Gastrocnemius medialis (tissue), 4 donors: ENCODE measurements at regions not wholly inside any gene's neighbourhood (a gene's known extent, or its start where the extent isn't known, plus 50 kb on each side); places are given as distances from the start of the nearest gene placed in this dataset.

Experiments
- ATAC-seq, 2 donors: fragments of 150-250 bp; one replicate each; pipeline ENCODE4 v1.9.1; 2016
- DNase-seq, 2 donors: peaks; one replicate each; pipeline ENCODE4 v3.0.0-alpha.2; 2019
- H3K27ac ChIP-seq, 4 donors: fragments of 200-600 bp; sonication (generic); 1 replicate in 1 of 4; 2 replicates in 3 of 4; pipeline ENCODE4 v1.5.1; 2016 to 2018; ENCODE audit warnings: mild to moderate bottlenecking in 2 of 4, moderate library complexity in 1 of 4
- H3K27me3 ChIP-seq, 3 donors: fragments of 200-600 bp; sonication (generic) in 2 of 3; 1 replicate in 1 of 3; 2 replicates in 2 of 3; pipeline versions ENCODE4 v1.5.1 to v1.6.0; 2016 to 2019; ENCODE audit warnings: mild to moderate bottlenecking in 1 of 3, moderate library complexity in 1 of 3
- H3K36me3 ChIP-seq, 2 donors: fragments of 200-600 bp; sonication (generic) in 1 of 2; one replicate each; pipeline ENCODE4 v1.5.1; 2017 to 2018
- H3K4me1 ChIP-seq, 2 donors: fragments of 200-600 bp; sonication (generic) in 1 of 2; one replicate each; pipeline ENCODE4 v1.5.1; 2016 to 2017; ENCODE audit warnings: mild to moderate bottlenecking in 2 of 2
- H3K4me3 ChIP-seq, 4 donors: fragments of 200-600 bp; sonication (generic) in 3 of 4; 1 replicate in 1 of 4; 2 replicates in 3 of 4; pipeline ENCODE4 v1.5.1; 2016 to 2019; ENCODE audit warnings: mild to moderate bottlenecking in 2 of 4
- H3K9me3 ChIP-seq, 3 donors: fragments of 200-600 bp; sonication (generic) in 2 of 3; 1 replicate in 1 of 3; 2 replicates in 2 of 3; pipeline ENCODE4 v1.5.1; 2016 to 2019
- POLR2A ChIP-seq, 2 donors: fragments of 450-650 bp; IDR thresholded peaks; one replicate each; pipeline ENCODE4 v1.6.1; 2017; ENCODE audit warnings: antibody characterized with exemption in 2 of 2, mild to moderate bottlenecking in 2 of 2, moderate library complexity in 2 of 2
- in situ Hi-C, 4 donors: fragments of 200-750 bp; cut with MboI; loops; one replicate each; pipeline versions ENCODE4 v1.15.0 to v1.8.0; 2017; ENCODE audit warnings: low sequenced_read_pairs in 4 of 4
- intact Hi-C: fragments of 100-400 bp; cut with DNase I; formaldehyde crosslinking; loops from one replicate; pipeline ENCODE4 v1.15.1; 2023; ENCODE audit warnings: low total_unique reads
- TF ChIP-seq, protein P1 (sequence below), 5 experiments: fragments of 450-650 bp in 3 of 5; fragments of 200-600 bp in 2 of 5; sonication (generic) in 2 of 5; IDR thresholded peaks in 4 of 5; conservative IDR thresholded peaks in 1 of 5; 1 replicate in 4 of 5; 2 replicates in 1 of 5; pipeline ENCODE4 v1.5.1; 2016 to 2019; ENCODE audit warnings: antibody characterized with exemption in 5 of 5, mild to moderate bottlenecking in 3 of 5, moderate library complexity in 3 of 5

- Histone ChIP-seq H3K27me3 (no peaks in the 10 kb centered on the region), H3K27ac (no peak overlapping the region), H3K4me3 (no peak overlapping the region), H3K36me3 (no peaks in the 10 kb centered on the region), H3K4me1 (no peaks in the 10 kb centered on the region), H3K9me3 (no peaks in the 10 kb centered on the region)
- TF ChIP-seq, protein P1, sequence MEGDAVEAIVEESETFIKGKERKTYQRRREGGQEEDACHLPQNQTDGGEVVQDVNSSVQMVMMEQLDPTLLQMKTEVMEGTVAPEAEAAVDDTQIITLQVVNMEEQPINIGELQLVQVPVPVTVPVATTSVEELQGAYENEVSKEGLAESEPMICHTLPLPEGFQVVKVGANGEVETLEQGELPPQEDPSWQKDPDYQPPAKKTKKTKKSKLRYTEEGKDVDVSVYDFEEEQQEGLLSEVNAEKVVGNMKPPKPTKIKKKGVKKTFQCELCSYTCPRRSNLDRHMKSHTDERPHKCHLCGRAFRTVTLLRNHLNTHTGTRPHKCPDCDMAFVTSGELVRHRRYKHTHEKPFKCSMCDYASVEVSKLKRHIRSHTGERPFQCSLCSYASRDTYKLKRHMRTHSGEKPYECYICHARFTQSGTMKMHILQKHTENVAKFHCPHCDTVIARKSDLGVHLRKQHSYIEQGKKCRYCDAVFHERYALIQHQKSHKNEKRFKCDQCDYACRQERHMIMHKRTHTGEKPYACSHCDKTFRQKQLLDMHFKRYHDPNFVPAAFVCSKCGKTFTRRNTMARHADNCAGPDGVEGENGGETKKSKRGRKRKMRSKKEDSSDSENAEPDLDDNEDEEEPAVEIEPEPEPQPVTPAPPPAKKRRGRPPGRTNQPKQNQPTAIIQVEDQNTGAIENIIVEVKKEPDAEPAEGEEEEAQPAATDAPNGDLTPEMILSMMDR (IDR thresholded peaks at IDR 0.05 in 4 of 5, conservative IDR thresholded peaks at IDR 0.05 in 1 of 5), result no peak
- no peak for TF ChIP-seq POLR2A (IDR thresholded peaks at IDR 0.05)
- no peak for DNase-seq
- in situ Hi-C loops (loop anchor here in 3 of 4 donors (10.0 to 25.0 kb wide), 3 partner anchors 184 to 384 kb away; partner anchors contain the start of gene OPN5 (in 2 of the 3)), intact Hi-C loops (no loop called here)
- no peak for ATAC-seq
Measured at GRCh38 chr6:47403056-47403455, 74.5 kb upstream of the CD2AP start.

GRCh38 chr6:47403801-47404200, 73.8 kb upstream of the CD2AP start:
- in situ Hi-C loops (loop anchor here in 3 of 4 donors (10.0 to 25.0 kb wide), 3 partner anchors 184 to 384 kb away; partner anchors contain the start of gene OPN5 (in 2 of the 3)), intact Hi-C loops (no loop called here)
- H3K4me1 ChIP-seq, result no peaks in the 10 kb centered on the region
- DNase-seq, result no peak
- TF ChIP-seq, protein P1 (IDR thresholded peaks at IDR 0.05 in 4 of 5, conservative IDR thresholded peaks at IDR 0.05 in 1 of 5), result no peak
- no peak for TF ChIP-seq POLR2A (IDR thresholded peaks at IDR 0.05)
- no peak overlapping the region for H3K27ac ChIP-seq
- no peaks in the 10 kb centered on the region for H3K9me3 ChIP-seq
- no peak overlapping the region for H3K4me3 ChIP-seq
- H3K27me3 ChIP-seq, result no peaks in the 10 kb centered on the region
- no peak for ATAC-seq
- no peaks in the 10 kb centered on the region for H3K36me3 ChIP-seq

GRCh38 chr6:47404435-47404834, 73.2 kb upstream of the CD2AP start:
- H3K9me3 ChIP-seq, result no peaks in the 10 kb centered on the region
- no peaks in the 10 kb centered on the region for H3K4me1 ChIP-seq
- TF ChIP-seq, protein P1 (IDR thresholded peaks at IDR 0.05 in 4 of 5, conservative IDR thresholded peaks at IDR 0.05 in 1 of 5), result no peak

GRCh38 chr6:47405273-47405672, 72.3 kb upstream of the CD2AP start:
- intact Hi-C loops (no loop called here), in situ Hi-C loops (loop anchor here in 3 of 4 donors (10.0 to 25.0 kb wide), 3 partner anchors 182 to 382 kb away; partner anchors contain the start of gene OPN5 (in 2 of the 3))
- H3K36me3 ChIP-seq, result no peaks in the 10 kb centered on the region
- no peak overlapping the region for H3K27ac ChIP-seq
- no peaks in the 10 kb centered on the region for H3K27me3 ChIP-seq
- no peak for TF ChIP-seq POLR2A (IDR thresholded peaks at IDR 0.05)
- TF ChIP-seq, protein P1 (IDR thresholded peaks at IDR 0.05 in 4 of 5, conservative IDR thresholded peaks at IDR 0.05 in 1 of 5), result no peak
- ATAC-seq (no peak), DNase-seq (no peak)
- no peak overlapping the region for H3K4me3 ChIP-seq
- no peaks in the 10 kb centered on the region for H3K9me3 ChIP-seq
- H3K4me1 ChIP-seq, result no peaks in the 10 kb centered on the region

More at GRCh38 chr6:47404435-47404834, 73.2 kb upstream of the CD2AP start:
- H3K27me3 ChIP-seq, result no peaks in the 10 kb centered on the region
- no peak overlapping the region for H3K4me3 ChIP-seq
- in situ Hi-C loops, result loop anchor here in 3 of 4 donors (10.0 to 25.0 kb wide), 3 partner anchors 183 to 383 kb away; partner anchors contain the start of gene OPN5 (in 2 of the 3)
- no peak overlapping the region for H3K27ac ChIP-seq
- no peak for DNase-seq
- intact Hi-C loops, result no loop called here
- H3K36me3 ChIP-seq, result no peaks in the 10 kb centered on the region
- no peak for ATAC-seq
